Testis (tissue), 2 donors: ENCODE measurements at regions not wholly inside any gene's neighbourhood (a gene's known extent, or its start where the extent isn't known, plus 50 kb on each side); places are given as distances from the start of the nearest gene placed in this dataset.
"Not testable (repeated sequence)": the region's sequence is repeated elsewhere in the genome, so short reads cannot be mapped to it uniquely, and the experiment has no call there.

Experiments
- DNase-seq: peaks from one replicate; pipeline ENCODE4 v3.0.0-alpha.2; 2019
- H3K27ac ChIP-seq, 2 donors: fragments of 200-600 bp; sonication (generic); one replicate each; pipeline ENCODE4 v1.5.1; 2019
- H3K27me3 ChIP-seq: fragments of 200-600 bp; sonication (generic); one replicate; pipeline ENCODE4 v1.5.1; 2019
- H3K36me3 ChIP-seq: fragments of 200-600 bp; sonication (generic); one replicate; pipeline ENCODE4 v1.5.1; 2017; ENCODE audit warnings: low read depth; ENCODE audit errors: missing control alignments
- H3K4me1 ChIP-seq: fragments of 200-600 bp; sonication (generic); one replicate; pipeline ENCODE4 v1.5.1; 2019
- H3K4me3 ChIP-seq, 2 donors: fragments of 200-600 bp; sonication (generic); one replicate each; pipeline ENCODE4 v1.5.1; 2017 to 2019
- H3K9me3 ChIP-seq: fragments of 200-600 bp; sonication (generic); one replicate; pipeline ENCODE4 v1.5.1; 2017
- POLR2A ChIP-seq: fragments of 450-650 bp; IDR thresholded peaks from one replicate; pipeline ENCODE4 v1.6.1; 2017; ENCODE audit warnings: antibody characterized with exemption, mild to moderate bottlenecking, moderate library complexity
- WGBS, 2 donors: methylation state at CpG; one replicate each; pipeline ENCODE4 v1.1.5; 2018; 5-methylcytosine and 5-hydroxymethylcytosine counted together
- intact Hi-C: fragments of 100-400 bp; cut with DNase I; formaldehyde crosslinking; loops from one replicate; pipeline ENCODE4 v1.15.1; 2023; ENCODE audit warnings: low total_unique reads
- TF ChIP-seq, protein P1 (sequence below), 3 experiments: fragments of 450-650 bp in 2 of 3; fragments of 200-600 bp in 1 of 3; sonication (generic) in 1 of 3; IDR thresholded peaks; one replicate each; pipeline ENCODE4 v1.5.1; 2016 to 2019; ENCODE audit warnings: antibody characterized with exemption in 3 of 3, mild to moderate bottlenecking in 2 of 3, moderate library complexity in 1 of 3

DNA sequence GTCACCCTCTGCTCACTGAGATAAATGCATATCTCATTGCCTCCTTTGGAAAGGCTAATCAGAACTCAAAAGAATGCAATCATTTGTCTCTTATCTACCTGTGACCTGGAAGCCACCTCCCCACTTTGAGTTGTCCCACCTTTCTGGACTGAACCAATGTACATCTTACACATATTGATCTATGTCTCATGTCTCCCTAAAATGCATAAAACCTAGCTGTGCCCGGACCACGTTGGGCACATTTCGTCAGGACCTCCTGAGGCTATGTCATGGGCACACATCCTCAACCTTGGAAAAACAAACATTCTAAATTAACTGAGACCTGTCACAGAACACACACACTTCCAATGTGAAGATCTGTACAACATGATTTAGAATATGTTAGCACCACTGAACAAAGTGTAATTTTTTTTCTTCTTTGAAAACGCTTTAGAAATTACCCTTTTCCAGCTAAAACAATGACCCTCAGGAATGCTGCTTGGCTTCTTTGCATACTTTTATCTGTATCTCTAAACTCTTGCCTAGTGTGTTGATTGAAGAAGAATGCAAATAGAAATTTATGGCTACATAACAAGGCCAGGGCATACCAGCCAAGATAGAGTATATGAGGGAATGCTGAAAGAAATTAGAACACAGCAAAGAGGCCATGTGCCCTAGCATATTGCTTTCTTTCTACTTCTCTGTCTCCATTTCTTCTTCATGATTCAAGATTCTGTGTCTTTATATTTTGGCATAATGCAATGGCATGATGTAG is 84.6 kb upstream of the DST start:
- 73 to 80% methylated on average over 4 of the region's 4 CpGs for WGBS, 2 donors
- no peak overlapping the region for H3K27ac ChIP-seq
- no peaks in the 10 kb centered on the region for H3K9me3 ChIP-seq
- H3K4me3 ChIP-seq = no peak overlapping the region
- no peaks in the 10 kb centered on the region for H3K36me3 ChIP-seq
- peaks cover 4% of the 10 kb centered on the region for H3K4me1 ChIP-seq
- TF ChIP-seq POLR2A = no peak
- TF ChIP-seq, protein P1, sequence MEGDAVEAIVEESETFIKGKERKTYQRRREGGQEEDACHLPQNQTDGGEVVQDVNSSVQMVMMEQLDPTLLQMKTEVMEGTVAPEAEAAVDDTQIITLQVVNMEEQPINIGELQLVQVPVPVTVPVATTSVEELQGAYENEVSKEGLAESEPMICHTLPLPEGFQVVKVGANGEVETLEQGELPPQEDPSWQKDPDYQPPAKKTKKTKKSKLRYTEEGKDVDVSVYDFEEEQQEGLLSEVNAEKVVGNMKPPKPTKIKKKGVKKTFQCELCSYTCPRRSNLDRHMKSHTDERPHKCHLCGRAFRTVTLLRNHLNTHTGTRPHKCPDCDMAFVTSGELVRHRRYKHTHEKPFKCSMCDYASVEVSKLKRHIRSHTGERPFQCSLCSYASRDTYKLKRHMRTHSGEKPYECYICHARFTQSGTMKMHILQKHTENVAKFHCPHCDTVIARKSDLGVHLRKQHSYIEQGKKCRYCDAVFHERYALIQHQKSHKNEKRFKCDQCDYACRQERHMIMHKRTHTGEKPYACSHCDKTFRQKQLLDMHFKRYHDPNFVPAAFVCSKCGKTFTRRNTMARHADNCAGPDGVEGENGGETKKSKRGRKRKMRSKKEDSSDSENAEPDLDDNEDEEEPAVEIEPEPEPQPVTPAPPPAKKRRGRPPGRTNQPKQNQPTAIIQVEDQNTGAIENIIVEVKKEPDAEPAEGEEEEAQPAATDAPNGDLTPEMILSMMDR (IDR thresholded peaks at IDR 0.05) = no peak
- H3K27me3 ChIP-seq = no peaks in the 10 kb centered on the region
- DNase-seq = no peak
- intact Hi-C loops = no loop called here

DNA sequence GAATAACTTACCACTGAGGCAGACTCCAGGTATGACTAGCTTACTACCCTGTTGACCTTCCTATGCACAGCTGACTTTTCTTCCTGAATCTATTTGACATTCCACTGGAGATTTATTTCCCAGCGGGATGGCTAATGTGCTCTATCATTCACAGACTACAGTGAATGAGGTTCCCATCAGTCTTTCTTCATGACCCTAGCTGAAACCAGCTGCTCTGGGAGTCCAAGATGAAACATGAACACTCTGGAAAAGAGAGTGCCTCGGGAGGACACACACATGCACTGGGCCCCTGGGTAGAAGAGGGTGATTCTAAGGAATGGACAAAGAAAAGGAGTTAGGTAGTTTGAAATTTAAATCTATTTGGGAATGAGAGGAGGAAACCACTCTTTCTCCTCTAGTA is 82.6 kb upstream of the DST start:
- Histone ChIP-seq H3K36me3 (no peaks in the 10 kb centered on the region), H3K9me3 (no peaks in the 10 kb centered on the region), H3K27me3 (no peaks in the 10 kb centered on the region), H3K27ac (no peak overlapping the region), H3K4me1 (no peaks in the 10 kb centered on the region), H3K4me3 (no peak overlapping the region)
- DNase-seq = no peak
- intact Hi-C loops = no loop called here
- TF ChIP-seq, protein P1 (IDR thresholded peaks at IDR 0.05) = no peak
- no peak for TF ChIP-seq POLR2A
- WGBS, 2 donors = 74 to 93% methylated on average over 2 of the region's 2 CpGs

DNA sequence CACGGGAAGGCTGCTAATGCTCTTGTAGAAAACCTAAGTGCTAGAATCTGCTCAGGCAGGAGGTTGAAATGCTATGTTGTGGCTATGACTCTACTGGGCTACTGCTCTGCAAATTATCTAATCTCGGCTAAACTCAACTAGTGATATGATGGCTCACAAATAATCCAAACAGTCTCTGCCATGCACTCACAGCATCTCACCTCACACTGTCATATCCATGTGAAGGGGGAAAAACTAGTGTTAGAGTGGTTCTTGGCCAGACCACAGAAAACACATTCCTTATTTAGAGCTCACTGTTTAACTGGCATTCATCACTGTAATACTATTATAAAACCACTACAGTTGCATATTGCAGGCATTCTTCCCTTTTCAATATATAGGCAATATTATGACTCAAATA is 81.8 kb upstream of the DST start:
- Histone ChIP-seq H3K9me3 (no peaks in the 10 kb centered on the region), H3K36me3 (no peaks in the 10 kb centered on the region), H3K27me3 (no peaks in the 10 kb centered on the region), H3K27ac (no peak overlapping the region), H3K4me1 (no peaks in the 10 kb centered on the region), H3K4me3 (no peak overlapping the region)
- no peak for DNase-seq
- intact Hi-C loops = no loop called here
- WGBS, 2 donors = 75 to 76% methylated on average over 2 of the region's 2 CpGs
- no peak for TF ChIP-seq POLR2A
- TF ChIP-seq, protein P1 (IDR thresholded peaks at IDR 0.05) = no peak

DNA sequence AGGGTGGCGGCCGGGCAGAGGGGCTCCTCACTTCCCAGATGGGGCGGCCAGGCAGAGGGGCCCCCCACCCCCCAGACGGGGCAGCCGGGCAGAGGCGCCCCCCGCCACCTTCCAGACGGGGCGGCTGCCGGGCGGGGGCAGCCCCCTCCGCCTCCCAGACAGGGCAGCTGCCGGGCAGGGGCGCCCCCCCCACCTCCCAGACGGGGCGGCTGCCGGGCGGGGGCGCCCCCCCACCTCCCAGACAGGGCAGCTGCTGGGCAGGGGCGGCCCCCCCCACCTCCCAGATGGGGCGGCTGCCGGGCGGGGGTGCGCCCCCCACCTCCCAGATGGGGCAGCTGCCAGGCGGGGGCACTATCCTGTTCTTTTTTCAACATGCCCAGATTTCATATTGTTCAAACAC is 78.2 kb upstream of the DST start:
- H3K4me1 ChIP-seq = no peaks in the 10 kb centered on the region
- intact Hi-C loops = no loop called here
- H3K27me3 ChIP-seq = no peaks in the 10 kb centered on the region
- TF ChIP-seq, protein P1 (IDR thresholded peaks at IDR 0.05) = no peak
- no peak for TF ChIP-seq POLR2A
- no peak for DNase-seq
- no peak overlapping the region for H3K4me3 ChIP-seq
- 92 to 100% methylated on average over 1 to 21 of the region's 25 CpGs for WGBS, 2 donors
- no peaks in the 10 kb centered on the region for H3K9me3 ChIP-seq
- no peak overlapping the region for H3K27ac ChIP-seq
- H3K36me3 ChIP-seq = no peaks in the 10 kb centered on the region

DNA sequence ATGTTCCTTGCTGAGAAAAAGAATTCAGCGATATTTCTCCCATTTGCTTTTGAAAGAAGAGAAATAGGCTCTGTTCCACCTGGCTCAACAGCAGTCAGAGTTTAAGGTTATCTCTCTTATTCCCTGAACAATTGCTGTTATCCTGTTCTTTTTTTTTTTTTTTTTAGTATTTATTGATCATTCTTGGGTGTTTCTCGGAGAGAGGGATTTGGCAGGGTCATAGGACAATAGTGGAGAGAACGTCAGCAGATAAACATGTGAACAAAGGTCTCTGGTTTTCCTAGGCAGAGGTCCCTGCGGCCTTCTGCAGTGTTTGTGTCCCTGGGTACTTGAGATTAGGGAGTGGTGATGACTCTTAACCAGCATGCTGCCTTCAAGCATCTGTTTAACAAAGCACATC is 77.5 kb upstream of the DST start:
- H3K36me3 ChIP-seq, intact Hi-C loops: not testable (repeated sequence)
- WGBS, 2 donors = 83 to 89% methylated on average over 4 of the region's 4 CpGs

DNA sequence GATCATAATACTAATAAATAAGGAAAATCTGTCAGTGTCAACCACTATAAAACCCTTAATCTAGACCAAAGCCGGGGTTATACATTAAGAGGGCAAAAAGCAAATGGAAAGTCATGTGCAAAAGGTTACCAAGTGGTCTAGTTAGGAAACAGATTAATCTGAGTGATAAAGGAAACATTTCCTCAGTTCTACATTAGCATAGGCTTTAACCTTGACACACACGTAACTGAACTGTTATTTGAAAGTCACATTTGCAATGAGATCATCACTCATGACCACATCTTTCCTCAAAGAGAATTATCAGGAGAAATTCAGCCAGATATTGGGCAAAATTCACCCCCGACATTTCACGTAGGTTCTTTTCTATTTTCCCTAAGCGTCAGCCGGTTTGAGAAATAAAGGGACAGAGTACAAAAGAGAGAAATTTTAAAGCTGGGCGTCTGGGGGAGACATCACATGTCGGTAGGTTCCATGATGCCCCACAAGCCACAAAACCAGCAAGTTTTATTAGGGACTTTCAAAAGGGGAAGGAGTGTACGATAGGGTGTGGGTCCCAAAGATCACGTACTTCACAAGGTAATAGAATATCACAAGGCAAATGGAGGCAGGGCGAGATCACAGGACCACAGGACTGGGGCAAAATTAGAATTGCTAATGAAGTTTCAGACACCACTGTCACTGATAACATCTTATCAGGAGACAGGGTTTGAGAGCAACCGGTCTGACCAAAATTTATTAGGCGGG is 76.8 kb upstream of the DST start:
- DNase-seq, H3K27ac ChIP-seq, H3K36me3 ChIP-seq, H3K9me3 ChIP-seq, H3K27me3 ChIP-seq, intact Hi-C loops, H3K4me1 ChIP-seq, H3K4me3 ChIP-seq: not testable (repeated sequence)
- 88 to 92% methylated on average over 13 of the region's 13 CpGs for WGBS, 2 donors

More for the DNA sequence above, 77.5 kb upstream of the DST start:
- H3K27me3 ChIP-seq, DNase-seq, H3K27ac ChIP-seq, H3K4me1 ChIP-seq, H3K9me3 ChIP-seq, H3K4me3 ChIP-seq: not testable (repeated sequence)
